ENCODE measurements at regions not wholly inside any gene's neighbourhood (a gene's known extent, or its start where the extent isn't known, plus 50 kb on each side); places are given as distances from the start of the nearest gene placed in this dataset.

DNA sequence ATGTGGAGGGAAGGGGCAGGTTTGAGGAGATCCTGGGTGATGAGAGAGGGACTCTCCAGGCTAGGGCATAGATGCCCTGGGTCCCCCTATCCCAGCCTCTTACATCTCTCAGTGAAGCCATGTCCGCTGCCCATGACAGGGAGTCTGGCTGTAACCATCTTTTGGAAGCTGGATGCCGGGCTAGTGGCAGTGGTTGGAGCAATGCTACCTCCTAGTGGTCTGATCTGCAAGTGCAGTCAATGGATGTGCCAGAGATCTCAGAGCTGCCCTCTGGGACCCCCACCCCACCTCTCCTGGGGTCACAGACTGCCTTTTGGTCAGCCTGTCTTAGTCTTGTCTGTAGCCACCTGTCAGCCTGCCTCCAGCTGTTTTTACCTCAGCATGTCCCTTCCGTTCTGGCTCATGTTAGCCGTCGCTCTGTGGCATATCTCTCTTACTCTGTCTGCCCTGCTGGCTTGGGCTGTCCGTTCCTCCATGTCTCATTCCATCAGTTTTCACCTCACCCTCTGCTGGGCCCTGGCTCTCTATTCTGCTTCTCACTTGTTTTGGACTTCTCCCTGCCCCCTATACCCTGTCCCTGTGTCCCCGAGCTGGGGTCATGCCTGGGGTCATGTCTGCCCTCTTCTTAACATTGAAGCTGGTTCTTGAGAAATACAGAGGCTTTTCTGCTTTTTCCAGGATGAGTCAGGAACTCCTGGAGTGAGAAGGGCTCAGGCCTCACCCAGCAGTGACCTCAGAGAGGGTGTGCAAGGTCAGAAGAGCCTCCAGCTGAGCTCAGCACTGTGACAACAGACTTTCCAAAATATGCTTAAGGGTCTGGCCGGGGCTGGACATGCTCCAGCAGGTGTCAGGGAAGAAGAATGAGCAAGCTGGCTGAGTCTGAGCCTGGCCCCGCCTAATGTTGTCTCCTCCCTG lies 52.0 kb upstream of the THY1 start:
- peak; percentile 88 for DNase-seq (ENCODE audit: low spot score)

DNA sequence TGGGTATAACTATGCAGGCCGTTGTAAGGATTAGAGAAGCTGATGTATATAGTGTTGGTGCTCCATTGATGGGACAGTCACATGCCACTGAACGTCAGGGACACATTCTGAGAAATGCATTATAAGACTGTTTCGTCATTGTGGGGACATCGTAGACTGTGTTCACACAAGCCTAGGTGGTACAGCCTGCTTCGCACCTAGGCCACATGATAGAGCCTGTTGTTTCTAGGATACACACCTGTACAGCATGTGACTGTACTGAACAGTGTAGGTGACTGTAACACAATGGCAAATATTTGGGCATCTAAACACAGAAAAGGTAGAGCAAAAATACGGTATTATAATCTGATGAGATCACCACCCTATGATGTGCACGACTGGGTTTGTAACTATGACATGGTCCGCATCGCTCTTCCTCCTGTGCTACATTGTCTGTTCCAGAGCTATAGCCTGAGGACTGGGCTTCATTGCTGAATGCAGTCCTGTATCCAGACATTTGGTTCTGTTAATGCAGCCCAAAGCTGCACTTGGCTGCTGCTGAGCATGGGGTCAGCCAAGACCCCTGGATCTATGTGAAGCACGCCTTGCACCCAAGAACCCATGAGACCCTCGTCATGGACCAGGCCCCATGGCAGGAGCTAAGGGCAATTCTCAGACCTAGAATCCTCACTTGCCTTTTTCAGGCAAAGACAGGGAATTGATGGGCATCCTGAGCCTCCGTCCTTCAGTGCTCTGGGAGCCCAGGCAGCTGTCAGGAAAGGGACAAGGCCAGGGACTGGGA lies 51.1 kb upstream of the THY1 start:
- DNase-seq (ENCODE audit: low spot score), result no peak

- DNase-seq (ENCODE audit: low spot score), result no peak
Observed at GRCh38 chr11:119473226-119473625, 50.3 kb upstream of the THY1 start.

- no peak for DNase-seq (ENCODE audit: low spot score)
Observed at GRCh38 chr11:119472856-119473222, 49.9 kb upstream of the THY1 start.
